ENCODE measurements at regions not wholly inside any gene's neighbourhood (a gene's known extent, or its start where the extent isn't known, plus 50 kb on each side); places are given as distances from the start of the nearest gene placed in this dataset.
"Not testable (repeated sequence)": the region's sequence is repeated elsewhere in the genome, so short reads cannot be mapped to it uniquely, and the experiment has no call there.

DNA sequence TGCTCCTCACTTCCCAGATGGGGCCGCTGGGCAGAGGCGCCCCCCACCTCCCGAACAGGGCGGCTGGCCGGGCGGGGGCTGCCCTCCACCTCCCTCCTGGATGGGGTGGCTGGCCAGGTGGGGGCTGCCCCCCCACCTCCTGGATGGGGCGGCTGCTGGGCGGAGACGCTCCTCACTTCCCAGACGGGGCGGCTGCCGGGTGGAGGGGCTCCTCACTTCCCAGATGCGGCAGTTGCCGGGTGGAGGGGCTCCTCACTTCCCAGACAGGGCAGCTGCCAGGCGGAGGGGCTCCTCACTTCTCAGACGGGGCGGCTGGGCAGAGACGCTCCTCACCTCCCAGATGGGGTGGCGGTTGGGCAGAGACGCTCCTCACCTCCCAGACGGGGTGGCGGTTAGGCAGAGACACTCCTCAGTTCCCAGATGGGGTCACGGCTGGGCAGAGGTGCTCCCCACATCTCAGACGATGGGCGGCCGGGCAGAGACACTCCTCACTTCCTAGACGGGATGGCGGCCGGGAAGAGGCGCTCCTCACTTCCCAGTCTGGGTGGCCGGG is 428.8 kb downstream of the FGF13 start:
- not testable (repeated sequence) for DNase-seq (ENCODE audit: low read depth)

DNA sequence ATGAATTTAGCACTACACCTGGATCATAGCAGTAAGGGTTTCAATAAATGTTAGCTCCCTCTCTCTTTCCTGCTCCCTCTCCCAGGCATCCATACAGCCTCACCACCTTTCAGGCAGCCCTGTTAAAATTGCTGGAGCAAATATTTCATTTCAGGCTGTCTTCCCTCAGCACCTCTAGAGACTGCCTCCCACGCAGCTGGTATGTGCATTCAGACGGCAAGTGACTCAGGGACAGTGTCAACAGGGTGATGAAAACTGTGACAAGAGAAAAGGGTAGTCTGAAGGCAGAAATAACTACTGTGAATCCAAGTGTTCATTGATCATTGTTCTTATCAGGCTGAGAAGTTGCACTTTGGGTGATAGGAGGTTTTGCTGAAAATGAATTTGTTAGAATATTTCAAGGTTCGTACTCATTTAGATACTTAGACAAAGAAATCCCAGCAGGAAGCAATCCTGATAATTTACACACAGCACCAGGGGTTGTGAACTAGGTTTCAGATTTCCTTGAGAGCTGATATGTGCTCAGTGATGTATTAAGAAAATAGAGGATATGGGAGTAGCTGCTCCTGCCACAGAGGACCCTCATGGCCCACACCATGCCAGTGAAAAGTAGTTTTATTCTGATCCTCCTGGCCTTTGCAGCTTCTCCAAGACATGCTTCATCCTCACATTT is 424.2 kb downstream of the FGF13 start:
- no peak for DNase-seq (ENCODE audit: low read depth)

DNA sequence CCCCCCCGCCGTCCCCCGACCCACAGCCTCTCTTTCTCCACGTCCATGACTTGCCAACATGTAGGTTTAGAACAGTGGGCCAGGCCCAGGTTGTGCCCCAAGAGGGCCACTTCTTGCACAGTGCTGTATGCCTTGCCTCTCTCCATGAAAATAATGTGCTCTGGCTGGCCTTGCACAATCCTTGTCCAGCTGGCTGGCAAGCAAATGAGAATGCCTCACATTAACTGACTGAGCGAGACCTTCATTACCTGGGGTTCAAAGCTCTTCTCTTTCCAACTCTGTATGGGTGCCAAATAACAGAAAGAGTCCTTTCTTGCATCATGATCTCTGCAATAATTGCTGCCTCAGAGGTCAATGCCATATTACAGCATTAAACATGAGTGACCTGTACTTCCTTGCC is 416.6 kb downstream of the FGF13 start:
- DNase-seq (ENCODE audit: low read depth): no peak

DNA sequence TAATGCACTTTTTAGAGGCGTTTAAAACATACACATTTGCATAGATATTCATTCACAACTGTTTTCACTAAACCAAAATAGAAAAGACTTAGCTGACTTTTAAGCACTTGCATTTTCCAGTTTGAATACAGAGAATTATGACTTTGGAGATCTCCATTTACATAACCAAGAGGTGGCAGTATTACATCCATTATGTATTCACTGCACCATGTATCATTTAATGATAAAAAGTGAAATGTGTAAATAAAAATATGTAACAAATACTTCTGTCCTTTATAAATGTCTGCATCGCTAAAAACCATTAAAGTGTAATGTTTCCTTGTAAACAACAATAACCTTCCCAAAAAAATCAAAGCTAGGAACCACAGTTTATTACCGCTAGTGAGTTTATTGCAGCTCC is 413.2 kb downstream of the FGF13 start:
- DNase-seq (ENCODE audit: low read depth): no peak

DNA sequence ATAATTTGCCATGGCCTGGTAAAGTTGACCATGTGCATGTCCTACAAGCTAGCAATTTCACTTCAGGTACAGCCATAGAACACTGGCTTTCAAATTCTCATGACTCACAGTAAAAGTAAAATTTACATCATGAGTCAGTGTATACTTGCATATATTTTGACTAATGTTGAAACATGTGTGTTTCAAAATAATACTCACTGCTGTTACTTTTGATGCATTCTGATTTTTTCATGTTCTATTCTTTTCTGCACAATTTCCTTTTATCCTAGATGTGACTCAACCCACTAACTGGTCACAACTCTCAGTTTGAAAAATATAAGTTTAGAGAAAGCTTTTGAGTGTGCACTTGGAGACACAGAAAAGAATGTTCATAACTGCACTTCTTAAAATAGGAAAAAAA is 365.7 kb downstream of the FGF13 start:
- no peak for DNase-seq (ENCODE audit: low read depth)

DNA sequence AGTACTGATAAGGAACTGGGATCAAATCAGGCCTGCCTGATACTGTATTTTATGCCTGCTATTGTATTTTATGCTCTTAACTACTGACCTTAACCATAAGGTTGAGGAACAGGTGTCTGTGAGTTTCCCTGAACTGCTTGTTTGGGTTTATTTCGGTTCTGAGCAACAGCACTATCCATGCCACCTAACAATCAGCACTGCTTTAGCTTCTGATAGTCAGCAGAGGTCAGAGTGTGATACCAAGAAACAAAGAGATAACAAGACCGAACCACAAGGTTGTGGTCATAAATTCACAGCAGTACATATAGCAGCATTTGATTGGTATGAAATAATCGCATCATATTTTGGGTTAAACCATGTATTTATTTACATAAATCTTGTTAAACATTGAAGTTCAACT is 362.2 kb downstream of the FGF13 start:
- no peak for DNase-seq (ENCODE audit: low read depth)

DNA sequence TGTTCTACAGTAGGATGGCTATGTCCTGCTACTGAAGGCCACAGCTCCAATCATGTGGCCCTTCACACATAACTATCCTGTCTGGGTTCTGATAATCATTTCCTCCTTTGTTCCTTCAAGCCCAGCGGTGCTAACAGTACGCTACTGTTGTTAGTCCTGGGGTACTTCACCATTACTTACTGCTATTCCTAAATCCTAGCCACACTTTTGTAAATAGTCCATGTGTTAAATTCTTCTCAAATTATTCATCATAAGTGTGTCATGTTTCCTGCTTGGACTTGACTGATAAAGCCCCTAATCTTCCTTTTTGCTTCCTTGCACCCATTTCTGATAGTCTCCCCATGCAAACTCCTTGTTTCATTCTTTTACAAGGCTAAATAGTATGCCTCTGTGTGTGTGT is 332.6 kb downstream of the FGF13 start:
- DNase-seq (ENCODE audit: low read depth): no peak

DNA sequence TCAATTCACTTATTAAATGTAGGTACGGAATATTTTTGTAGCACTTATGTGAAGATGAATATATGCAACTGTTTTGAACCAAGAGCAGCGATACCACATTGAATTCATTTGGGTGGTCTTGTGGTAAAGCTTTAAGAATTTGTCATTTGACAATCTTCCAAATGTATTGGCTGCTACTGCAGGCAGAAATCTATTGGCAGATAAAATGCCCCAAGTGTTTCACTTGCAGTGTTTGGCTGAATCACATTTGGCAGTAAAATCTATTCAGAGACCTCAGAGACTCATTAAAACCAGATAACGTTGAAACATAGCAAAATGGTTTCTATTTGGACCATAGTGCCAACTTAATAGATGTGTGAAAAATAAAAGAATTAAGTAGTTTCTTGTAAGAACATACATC is 303.4 kb downstream of the FGF13 start:
- no peak for DNase-seq (ENCODE audit: low read depth)

DNA sequence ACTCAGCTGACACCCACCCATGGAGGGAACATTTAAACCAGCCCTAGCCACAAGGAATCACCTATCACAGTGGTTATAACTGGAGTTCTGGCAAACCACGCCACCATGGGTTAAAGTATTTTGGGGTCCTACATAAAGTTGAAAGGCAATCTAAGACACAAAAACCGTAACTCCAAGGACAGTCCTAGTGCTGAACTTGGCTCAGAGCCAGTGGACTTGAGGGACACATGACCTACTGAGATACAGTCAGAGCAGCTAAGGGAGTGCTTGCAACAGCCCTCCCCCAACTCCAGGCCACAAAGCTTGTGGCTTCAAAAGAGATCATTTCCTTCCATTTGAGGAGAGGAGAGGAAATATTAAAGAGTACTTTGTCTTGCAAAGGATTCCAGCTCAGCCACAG is 300.5 kb downstream of the FGF13 start:
- no peak for DNase-seq (ENCODE audit: low read depth)

Measured in EH (cell line).